HEK293 (cell line): ENCODE measurements at regions not wholly inside any gene's neighbourhood (a gene's known extent, or its start where the extent isn't known, plus 50 kb on each side); places are given as distances from the start of the nearest gene placed in this dataset.
A peak's percentile ranks its signal among the peaks of the same experiment; 100 is the strongest.

ENCODE experiments used
- CTCF ChIA-PET: fragments of 350-600 bp; formaldehyde crosslinking; extraction: SDS; loops from one replicate; lab custom pipeline; 2021; ENCODE audit warnings: antibody characterized with exemption; lab: Yijun Ruan, JAX
- POLR2A ChIA-PET: fragments of 300-600 bp; formaldehyde crosslinking; extraction: SDS; loops from one replicate; lab custom pipeline; 2020; ENCODE audit warnings: antibody characterized with exemption, inconsistent platforms; lab: Yijun Ruan, JAX
- H3K27ac ChIP-seq: fragments of 200-500 bp; sonication (Bioruptor generic); 2 replicates; pipeline ENCODE4 v1.5.1; 2014; ENCODE audit warnings: low read depth, low read length, control low read depth, inconsistent platforms; ENCODE audit errors: extremely low read depth
- H3K36me3 ChIP-seq, 2 experiments: fragments of 200-500 bp in 1 of 2; sonication (Bioruptor generic) in 1 of 2; 1 replicate in 1 of 2; 2 replicates in 1 of 2; pipeline ENCODE4 v1.5.1; 2014 to 2017; ENCODE audit warnings: inconsistent platforms in 2 of 2, low read length in 2 of 2; ENCODE audit not compliant: control insufficient read depth in 2 of 2, insufficient read depth in 1 of 2
- H3K4me1 ChIP-seq: fragments of 200-500 bp; sonication (Bioruptor generic); 2 replicates; pipeline ENCODE4 v1.5.1; 2014; ENCODE audit warnings: mild to moderate bottlenecking, low read length, inconsistent platforms; ENCODE audit not compliant: control insufficient read depth, insufficient read depth
- H3K4me3 ChIP-seq: 2 replicates; pipeline ENCODE4 v1.5.1; 2011; ENCODE audit warnings: low read depth, mild to moderate bottlenecking, control low read depth, low read length, moderate library complexity
- H3K9me3 ChIP-seq: fragments of 200-500 bp; sonication (Bioruptor generic); 2 replicates; pipeline ENCODE4 v1.5.1; 2014; ENCODE audit warnings: low read depth, low read length, inconsistent platforms; ENCODE audit not compliant: control insufficient read depth, insufficient read depth
- FEZF1 ChIP-seq: fragments of 450-650 bp; formaldehyde crosslinking; IDR thresholded peaks from 2 replicates; pipeline ENCODE4 v1.5.1; 2016; ENCODE audit warnings: missing biosample characterization, missing genetic modification characterization
- GLIS1 ChIP-seq: fragments of 450-650 bp; formaldehyde crosslinking; IDR thresholded peaks from 2 replicates; pipeline ENCODE4 v1.5.1; 2016; ENCODE audit warnings: missing biosample characterization, missing genetic modification characterization
- KLF8 ChIP-seq: fragments of 450-650 bp; formaldehyde crosslinking; IDR thresholded peaks from 2 replicates; pipeline ENCODE4 v1.5.1; 2016; ENCODE audit warnings: missing biosample characterization, missing genetic modification characterization
- YY1 ChIP-seq: fragments of 450-650 bp; formaldehyde crosslinking; IDR thresholded peaks from 2 replicates; pipeline ENCODE4 v1.5.1; 2018; ENCODE audit warnings: missing biosample characterization, missing genetic modification characterization
- YY2 ChIP-seq: fragments of 450-650 bp; formaldehyde crosslinking; IDR thresholded peaks from 2 replicates; pipeline ENCODE4 v1.5.1; 2016; ENCODE audit warnings: missing biosample characterization, missing genetic modification characterization
- ZFHX2 ChIP-seq: fragments of 450-650 bp; formaldehyde crosslinking; conservative IDR thresholded peaks from 2 replicates; pipeline ENCODE4 v1.5.1; 2016; ENCODE audit warnings: missing biosample characterization, missing genetic modification characterization
- ZNF16 ChIP-seq: fragments of 450-650 bp; formaldehyde crosslinking; IDR thresholded peaks from 2 replicates; pipeline ENCODE4 v1.5.1; 2016; ENCODE audit warnings: low read depth, missing biosample characterization, missing genetic modification characterization
- ZNF175 ChIP-seq: fragments of 450-650 bp; formaldehyde crosslinking; IDR thresholded peaks from 2 replicates; pipeline ENCODE4 v1.5.1; 2016; ENCODE audit warnings: missing biosample characterization, missing genetic modification characterization
- ZNF514 ChIP-seq: fragments of 450-650 bp; formaldehyde crosslinking; IDR thresholded peaks from 2 replicates; pipeline ENCODE4 v1.5.1; 2016; ENCODE audit warnings: missing biosample characterization, missing genetic modification characterization
- ZNF571 ChIP-seq: fragments of 450-650 bp; formaldehyde crosslinking; IDR thresholded peaks from 2 replicates; pipeline ENCODE4 v1.5.0; 2017; ENCODE audit warnings: missing biosample characterization, missing genetic modification characterization
- ZNF660 ChIP-seq: fragments of 450-650 bp; IDR thresholded peaks from 2 replicates; pipeline ENCODE4 v1.5.1; 2018; ENCODE audit warnings: missing biosample characterization, mild to moderate bottlenecking, missing genetic modification characterization
- ZSCAN18 ChIP-seq: fragments of 450-650 bp; formaldehyde crosslinking; IDR thresholded peaks from 2 replicates; pipeline ENCODE4 v1.5.1; 2016; ENCODE audit warnings: missing biosample characterization, missing genetic modification characterization
- TF ChIP-seq, protein P1 (sequence below): fragments of 450-650 bp; formaldehyde crosslinking; optimal IDR thresholded peaks from 2 replicates; pipeline ENCODE3; 2016; ENCODE audit warnings: missing biosample characterization, mild to moderate bottlenecking, missing genetic modification characterization
- TF ChIP-seq, protein P2 (sequence below): fragments of 450-650 bp; formaldehyde crosslinking; IDR thresholded peaks from 2 replicates; pipeline ENCODE4 v1.5.1; 2017; ENCODE audit warnings: missing biosample characterization, mild to moderate bottlenecking, missing genetic modification characterization, moderate library complexity
- TF ChIP-seq, protein P3 (sequence below): fragments of 450-650 bp; formaldehyde crosslinking; IDR thresholded peaks from 2 replicates; pipeline ENCODE4 v1.5.1; 2016; ENCODE audit warnings: missing biosample characterization, missing genetic modification characterization, low read depth
- TF ChIP-seq, protein P4 (sequence below): fragments of 450-650 bp; formaldehyde crosslinking; IDR thresholded peaks from 2 replicates; pipeline ENCODE4 v1.5.1; 2016; ENCODE audit warnings: missing biosample characterization, missing genetic modification characterization

DNA sequence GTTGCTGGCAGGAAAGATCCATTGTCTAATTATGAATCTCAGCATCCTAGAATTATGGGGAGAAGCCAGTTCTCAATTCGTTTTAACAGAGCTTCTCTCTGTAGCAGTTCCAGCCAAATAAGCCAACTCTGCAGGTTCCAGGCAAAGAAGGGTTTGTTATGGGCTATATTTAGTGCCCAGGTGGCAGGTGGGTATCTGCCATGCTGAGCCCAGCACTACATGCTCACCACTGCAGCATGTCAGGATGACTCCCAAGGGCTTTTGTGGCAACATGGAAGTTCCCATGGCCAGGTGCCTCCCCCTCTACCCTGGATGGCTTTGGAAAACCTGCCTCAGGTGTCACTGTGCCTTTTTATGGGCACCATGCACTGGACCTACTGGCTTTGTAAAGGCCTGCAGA lies 74.5 kb upstream of the KCNK12 start:
- no peaks in the 10 kb centered on the region for H3K9me3 ChIP-seq
- H3K36me3 ChIP-seq = no peaks in the 10 kb centered on the region
- H3K27ac ChIP-seq = no peak overlapping the region
- no peaks in the 10 kb centered on the region for H3K4me1 ChIP-seq
- ChIA-PET CTCF (no interaction called here), POLR2A (no interaction called here)
- no peak for TF ChIP-seq ZNF16 (tag by site-specific recombination)
- TF ChIP-seq YY1 (tag by site-specific recombination) = no peak
- TF ChIP-seq ZSCAN18 (tag by site-specific recombination) = no peak
- TF ChIP-seq ZFHX2 = no peak
- TF ChIP-seq, protein P1, sequence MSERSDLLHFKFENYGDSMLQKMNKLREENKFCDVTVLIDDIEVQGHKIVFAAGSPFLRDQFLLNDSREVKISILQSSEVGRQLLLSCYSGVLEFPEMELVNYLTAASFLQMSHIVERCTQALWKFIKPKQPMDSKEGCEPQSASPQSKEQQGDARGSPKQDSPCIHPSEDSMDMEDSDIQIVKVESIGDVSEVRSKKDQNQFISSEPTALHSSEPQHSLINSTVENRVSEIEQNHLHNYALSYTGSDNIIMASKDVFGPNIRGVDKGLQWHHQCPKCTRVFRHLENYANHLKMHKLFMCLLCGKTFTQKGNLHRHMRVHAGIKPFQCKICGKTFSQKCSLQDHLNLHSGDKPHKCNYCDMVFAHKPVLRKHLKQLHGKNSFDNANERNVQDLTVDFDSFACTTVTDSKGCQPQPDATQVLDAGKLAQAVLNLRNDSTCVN (tag by site-specific recombination) = no peak
- no peak overlapping the region for H3K4me3 ChIP-seq

- POLR2A ChIA-PET = no interaction called here
- Histone ChIP-seq H3K4me3 (no peak overlapping the region), H3K9me3 (no peaks in the 10 kb centered on the region), H3K4me1 (no peaks in the 10 kb centered on the region), H3K27ac (no peak overlapping the region), H3K36me3 (no peaks in the 10 kb centered on the region)
- TF ChIP-seq YY2 (tag by site-specific recombination) = no peak
- TF ChIP-seq, protein P2, sequence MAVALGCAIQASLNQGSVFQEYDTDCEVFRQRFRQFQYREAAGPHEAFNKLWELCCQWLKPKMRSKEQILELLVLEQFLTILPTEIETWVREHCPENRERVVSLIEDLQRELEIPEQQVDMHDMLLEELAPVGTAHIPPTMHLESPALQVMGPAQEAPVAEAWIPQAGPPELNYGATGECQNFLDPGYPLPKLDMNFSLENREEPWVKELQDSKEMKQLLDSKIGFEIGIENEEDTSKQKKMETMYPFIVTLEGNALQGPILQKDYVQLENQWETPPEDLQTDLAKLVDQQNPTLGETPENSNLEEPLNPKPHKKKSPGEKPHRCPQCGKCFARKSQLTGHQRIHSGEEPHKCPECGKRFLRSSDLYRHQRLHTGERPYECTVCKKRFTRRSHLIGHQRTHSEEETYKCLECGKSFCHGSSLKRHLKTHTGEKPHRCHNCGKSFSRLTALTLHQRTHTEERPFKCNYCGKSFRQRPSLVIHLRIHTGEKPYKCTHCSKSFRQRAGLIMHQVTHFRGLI (tag by site-specific recombination) = peak; percentile 77; the same call in 1 of the 2 replicates
- CTCF ChIA-PET = interaction anchor here (1.6 kb wide), 1 partner anchor 10 kb away, joined by 7 read pairs; no protein-coding TSS in a partner anchor
Measured at GRCh38 chr2:47644351-47644750, 73.6 kb upstream of the KCNK12 start.

DNA sequence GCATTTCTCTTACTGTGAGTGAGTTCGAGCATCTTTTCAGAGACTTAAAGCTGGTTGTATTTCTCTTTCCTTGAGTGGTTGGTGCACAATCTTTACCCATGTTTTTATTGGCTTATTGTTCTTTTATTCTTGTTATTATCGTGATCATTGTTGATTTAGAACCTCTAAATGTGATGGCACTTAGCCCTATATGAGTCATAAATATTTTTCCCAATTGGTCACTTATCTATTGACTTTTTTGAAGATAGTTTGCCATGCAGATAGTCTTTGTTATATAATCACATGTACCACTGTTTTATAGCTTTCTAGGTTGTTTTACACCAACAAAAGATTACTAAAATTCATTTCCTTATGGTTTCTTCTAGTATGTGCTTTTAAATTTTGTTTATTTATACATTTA lies 70.6 kb upstream of the KCNK12 start:
- Histone ChIP-seq H3K9me3 (no peaks in the 10 kb centered on the region), H3K27ac (no peak overlapping the region), H3K4me1 (no peaks in the 10 kb centered on the region), H3K36me3 (no peaks in the 10 kb centered on the region), H3K4me3 (no peak overlapping the region)
- CTCF ChIA-PET = no interaction called here
- POLR2A ChIA-PET = no interaction called here
- peak; percentile 68 for TF ChIP-seq FEZF1 (tag by site-specific recombination)
- no peak for TF ChIP-seq ZNF660 (tag by site-specific recombination)
- no peak for TF ChIP-seq GLIS1

DNA sequence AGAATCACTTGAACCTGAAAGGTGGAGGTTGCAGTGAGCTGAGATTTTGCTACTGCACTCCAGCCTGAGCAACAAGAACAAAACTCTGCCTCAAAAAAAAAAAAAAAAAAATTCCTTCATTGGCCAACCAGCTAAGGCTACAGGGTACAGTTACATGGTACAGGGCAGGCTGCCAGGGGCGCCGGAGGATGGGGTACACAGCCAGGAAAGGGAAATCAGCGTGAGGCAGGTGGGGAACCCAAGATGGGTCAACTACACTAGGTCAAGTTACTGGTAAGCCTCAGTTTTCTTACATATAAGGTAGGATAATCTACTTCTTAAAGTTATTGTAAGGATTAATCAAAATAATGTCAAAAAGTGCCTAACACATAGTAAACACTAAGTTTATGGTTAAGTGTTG lies 69.6 kb upstream of the KCNK12 start:
- ChIA-PET POLR2A (no interaction called here), CTCF (no interaction called here)
- H3K36me3 ChIP-seq = no peaks in the 10 kb centered on the region
- TF ChIP-seq ZNF175 (tag by site-specific recombination) (no peak), ZNF571 (tag by site-specific recombination) (no peak), ZNF514 (no peak), KLF8 (tag by site-specific recombination) (no peak)
- TF ChIP-seq, protein P3, sequence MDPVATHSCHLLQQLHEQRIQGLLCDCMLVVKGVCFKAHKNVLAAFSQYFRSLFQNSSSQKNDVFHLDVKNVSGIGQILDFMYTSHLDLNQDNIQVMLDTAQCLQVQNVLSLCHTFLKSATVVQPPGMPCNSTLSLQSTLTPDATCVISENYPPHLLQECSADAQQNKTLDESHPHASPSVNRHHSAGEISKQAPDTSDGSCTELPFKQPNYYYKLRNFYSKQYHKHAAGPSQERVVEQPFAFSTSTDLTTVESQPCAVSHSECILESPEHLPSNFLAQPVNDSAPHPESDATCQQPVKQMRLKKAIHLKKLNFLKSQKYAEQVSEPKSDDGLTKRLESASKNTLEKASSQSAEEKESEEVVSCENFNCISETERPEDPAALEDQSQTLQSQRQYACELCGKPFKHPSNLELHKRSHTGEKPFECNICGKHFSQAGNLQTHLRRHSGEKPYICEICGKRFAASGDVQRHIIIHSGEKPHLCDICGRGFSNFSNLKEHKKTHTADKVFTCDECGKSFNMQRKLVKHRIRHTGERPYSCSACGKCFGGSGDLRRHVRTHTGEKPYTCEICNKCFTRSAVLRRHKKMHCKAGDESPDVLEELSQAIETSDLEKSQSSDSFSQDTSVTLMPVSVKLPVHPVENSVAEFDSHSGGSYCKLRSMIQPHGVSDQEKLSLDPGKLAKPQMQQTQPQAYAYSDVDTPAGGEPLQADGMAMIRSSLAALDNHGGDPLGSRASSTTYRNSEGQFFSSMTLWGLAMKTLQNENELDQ (tag by site-specific recombination) = no peak
- TF ChIP-seq, protein P4, sequence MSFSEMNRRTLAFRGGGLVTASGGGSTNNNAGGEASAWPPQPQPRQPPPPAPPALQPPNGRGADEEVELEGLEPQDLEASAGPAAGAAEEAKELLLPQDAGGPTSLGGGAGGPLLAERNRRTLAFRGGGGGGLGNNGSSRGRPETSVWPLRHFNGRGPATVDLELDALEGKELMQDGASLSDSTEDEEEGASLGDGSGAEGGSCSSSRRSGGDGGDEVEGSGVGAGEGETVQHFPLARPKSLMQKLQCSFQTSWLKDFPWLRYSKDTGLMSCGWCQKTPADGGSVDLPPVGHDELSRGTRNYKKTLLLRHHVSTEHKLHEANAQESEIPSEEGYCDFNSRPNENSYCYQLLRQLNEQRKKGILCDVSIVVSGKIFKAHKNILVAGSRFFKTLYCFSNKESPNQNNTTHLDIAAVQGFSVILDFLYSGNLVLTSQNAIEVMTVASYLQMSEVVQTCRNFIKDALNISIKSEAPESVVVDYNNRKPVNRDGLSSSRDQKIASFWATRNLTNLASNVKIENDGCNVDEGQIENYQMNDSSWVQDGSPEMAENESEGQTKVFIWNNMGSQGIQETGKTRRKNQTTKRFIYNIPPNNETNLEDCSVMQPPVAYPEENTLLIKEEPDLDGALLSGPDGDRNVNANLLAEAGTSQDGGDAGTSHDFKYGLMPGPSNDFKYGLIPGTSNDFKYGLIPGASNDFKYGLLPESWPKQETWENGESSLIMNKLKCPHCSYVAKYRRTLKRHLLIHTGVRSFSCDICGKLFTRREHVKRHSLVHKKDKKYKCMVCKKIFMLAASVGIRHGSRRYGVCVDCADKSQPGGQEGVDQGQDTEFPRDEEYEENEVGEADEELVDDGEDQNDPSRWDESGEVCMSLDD = no peak
- H3K27ac ChIP-seq = no peak overlapping the region
- no peak overlapping the region for H3K4me3 ChIP-seq
- H3K9me3 ChIP-seq = no peaks in the 10 kb centered on the region
- no peaks in the 10 kb centered on the region for H3K4me1 ChIP-seq
